A673 (cell line): ENCODE measurements at regions not wholly inside any gene's neighbourhood (a gene's known extent, or its start where the extent isn't known, plus 50 kb on each side); places are given as distances from the start of the nearest gene placed in this dataset.

Experiments
- BruUV-seq: library from RNA; stranded (reverse); fragments of 400-500 nt; replicated peaks from 2 replicates; lab custom pipeline; 2021; lab: Mats Ljungman, UMichigan
- CTCF ChIA-PET: fragments of 300-600 bp; sonication (Branson Sonifier 250); formaldehyde crosslinking; loops from one replicate; lab custom pipeline; 2022; ENCODE audit warnings: antibody characterized with exemption; lab: Charles Lee
- POLR2A ChIA-PET: fragments of 300-600 bp; sonication (Branson Sonifier 250); formaldehyde crosslinking; loops from one replicate; lab custom pipeline; 2022; ENCODE audit warnings: antibody characterized with exemption; ENCODE audit not compliant: low non-redundant PET; lab: Charles Lee
- DNase-seq: peaks from one replicate; pipeline ENCODE4 v3.0.0-alpha.2; 2015; ENCODE audit warnings: low spot score
- H3K27ac ChIP-seq: fragments of 200-600 bp; sonication (generic); 2 replicates; pipeline ENCODE4 v1.5.1; 2016; ENCODE audit warnings: mixed run types, low read depth, mild to moderate bottlenecking, mixed read lengths, antibody characterized with exemption, low read length; ENCODE audit not compliant: poor library complexity, severe bottlenecking
- H3K27me3 ChIP-seq: fragments of 200-600 bp; sonication (generic); replicated peaks from 2 replicates; pipeline ENCODE4 v1.6.1; 2017; ENCODE audit warnings: mixed run types, low read depth, mild to moderate bottlenecking, mixed read lengths, antibody characterized with exemption, low read length; ENCODE audit not compliant: insufficient read depth, poor library complexity
- H3K36me3 ChIP-seq: fragments of 200-600 bp; sonication (generic); 2 replicates; pipeline ENCODE4 v1.6.1; 2016; ENCODE audit warnings: mixed run types, mild to moderate bottlenecking, mixed read lengths, antibody characterized with exemption, low read length; ENCODE audit not compliant: insufficient read depth, poor library complexity, severe bottlenecking
- H3K4me1 ChIP-seq: fragments of 200-600 bp; sonication (generic); 2 replicates; pipeline ENCODE4 v1.6.1; 2017; ENCODE audit warnings: mixed run types, mild to moderate bottlenecking, mixed read lengths, antibody characterized with exemption, low read length; ENCODE audit not compliant: insufficient read depth, poor library complexity, severe bottlenecking
- H3K4me3 ChIP-seq: fragments of 200-600 bp; sonication (generic); 2 replicates; pipeline ENCODE4 v1.5.1; 2016; ENCODE audit warnings: low read depth, mixed run types, mild to moderate bottlenecking, mixed read lengths, low read length; ENCODE audit not compliant: poor library complexity, severe bottlenecking
- H3K9me3 ChIP-seq: fragments of 200-600 bp; sonication (generic); 2 replicates; pipeline ENCODE4 v1.6.1; 2016; ENCODE audit warnings: mixed run types, low read depth, mild to moderate bottlenecking, mixed read lengths, antibody characterized with exemption, low read length; ENCODE audit not compliant: poor library complexity, severe bottlenecking
- CTCF ChIP-seq: fragments of 300-800, 200-600 bp; sonication (generic); conservative IDR thresholded peaks from 2 replicates; pipeline ENCODE4 v1.5.1; 2017; ENCODE audit warnings: low read depth, mild to moderate bottlenecking, antibody characterized with exemption, low read length, moderate library complexity, mixed read lengths
- EZH2 ChIP-seq: fragments of 200-600 bp; sonication (generic); IDR thresholded peaks from 2 replicates; pipeline ENCODE4 v1.6.1; 2017; ENCODE audit warnings: borderline replicate concordance, low read depth, mild to moderate bottlenecking, mixed read lengths, antibody characterized with exemption, low read length; ENCODE audit not compliant: poor library complexity, severe bottlenecking
- intact Hi-C: fragments of 100-400 bp; cut with micrococcal nuclease; formaldehyde crosslinking; loops from one replicate; pipeline ENCODE4 v1.10.0; 2022; ENCODE audit not compliant: unreplicated experiment

DNA sequence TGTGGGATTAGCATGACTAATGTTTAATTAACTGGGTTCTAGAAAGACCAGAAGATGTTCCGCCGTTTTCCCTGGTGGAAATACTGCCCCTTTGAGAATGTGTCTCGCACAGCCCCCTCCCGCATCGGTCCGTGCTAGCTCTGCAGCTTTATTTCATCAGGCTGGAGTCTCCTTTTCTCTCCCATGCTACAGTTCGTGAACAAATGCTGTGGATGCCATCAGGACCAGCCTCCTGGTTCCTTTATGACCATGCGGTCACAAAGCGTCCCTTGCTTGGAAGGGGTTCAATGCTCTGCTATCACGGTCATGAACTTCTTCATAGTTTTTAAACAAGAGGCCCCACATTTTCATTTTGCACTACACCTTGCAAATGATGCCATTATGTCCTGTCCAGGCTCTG is 157.7 kb upstream of the TMEM132C start:
- CTCF ChIA-PET = no interaction called here

GRCh38 chr12:128109636-128110035 is 157.3 kb upstream of the TMEM132C start:
- no peaks in the 10 kb centered on the region for H3K27me3 ChIP-seq
- H3K4me3 ChIP-seq = no peak overlapping the region
- no TSS peak for BruUV-seq
- no peak overlapping the region for H3K27ac ChIP-seq
- no peak for DNase-seq
- CTCF ChIA-PET = no interaction called here
- TF ChIP-seq EZH2 (no peak), CTCF (no peak)
- POLR2A ChIA-PET = no interaction called here
- H3K4me1 ChIP-seq = no peaks in the 10 kb centered on the region
- H3K9me3 ChIP-seq = no peaks in the 10 kb centered on the region
- no peaks in the 10 kb centered on the region for H3K36me3 ChIP-seq
- intact Hi-C loops = no loop called here

More for the DNA sequence above, 157.7 kb upstream of the TMEM132C start:
- POLR2A ChIA-PET = no interaction called here
- Histone ChIP-seq H3K4me1 (no peaks in the 10 kb centered on the region), H3K4me3 (no peak overlapping the region), H3K36me3 (no peaks in the 10 kb centered on the region), H3K27me3 (no peaks in the 10 kb centered on the region), H3K9me3 (no peaks in the 10 kb centered on the region), H3K27ac (no peak overlapping the region)
- DNase-seq = no peak
- intact Hi-C loops = no loop called here
- TF ChIP-seq CTCF = no peak
- TF ChIP-seq EZH2 = no peak
- BruUV-seq = no TSS peak

DNA sequence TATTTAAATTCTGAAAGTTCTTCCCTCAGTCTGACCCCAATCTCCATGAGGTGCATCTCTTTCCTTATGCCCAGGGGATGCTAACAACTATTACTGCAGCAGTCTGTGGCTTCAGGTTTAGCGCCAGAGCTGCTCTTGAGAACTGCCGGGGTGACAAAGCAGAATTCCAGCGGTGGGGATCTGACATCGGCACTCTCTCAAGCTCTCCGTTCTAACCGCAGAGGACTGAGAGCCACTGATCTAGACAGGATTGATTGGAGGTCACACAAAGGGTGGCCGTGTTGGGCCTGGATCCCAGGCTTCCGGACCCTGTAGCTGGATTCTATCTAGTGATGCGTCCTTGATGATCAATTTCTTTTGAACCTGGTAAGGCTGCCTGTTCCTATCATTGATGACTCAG is 155.6 kb upstream of the TMEM132C start:
- intact Hi-C loops = no loop called here
- H3K4me3 ChIP-seq = no peak overlapping the region
- no peaks in the 10 kb centered on the region for H3K4me1 ChIP-seq
- no peaks in the 10 kb centered on the region for H3K9me3 ChIP-seq
- H3K27me3 ChIP-seq = no peaks in the 10 kb centered on the region
- H3K27ac ChIP-seq = no peak overlapping the region
- no peak for DNase-seq
- CTCF ChIA-PET = no interaction called here
- POLR2A ChIA-PET = no interaction called here
- H3K36me3 ChIP-seq = no peaks in the 10 kb centered on the region
- TF ChIP-seq EZH2 (no peak), CTCF (no peak)
- no TSS peak for BruUV-seq
